NCI-H460 (cell line): ENCODE measurements at regions not wholly inside any gene's neighbourhood (a gene's known extent, or its start where the extent isn't known, plus 50 kb on each side); places are given as distances from the start of the nearest gene placed in this dataset.

ENCODE experiments used
- DNase-seq: peaks from one replicate; pipeline ENCODE4 v3.0.0-alpha.2; 2016; ENCODE audit warnings: low read depth; ENCODE audit errors: extremely low read depth

DNA sequence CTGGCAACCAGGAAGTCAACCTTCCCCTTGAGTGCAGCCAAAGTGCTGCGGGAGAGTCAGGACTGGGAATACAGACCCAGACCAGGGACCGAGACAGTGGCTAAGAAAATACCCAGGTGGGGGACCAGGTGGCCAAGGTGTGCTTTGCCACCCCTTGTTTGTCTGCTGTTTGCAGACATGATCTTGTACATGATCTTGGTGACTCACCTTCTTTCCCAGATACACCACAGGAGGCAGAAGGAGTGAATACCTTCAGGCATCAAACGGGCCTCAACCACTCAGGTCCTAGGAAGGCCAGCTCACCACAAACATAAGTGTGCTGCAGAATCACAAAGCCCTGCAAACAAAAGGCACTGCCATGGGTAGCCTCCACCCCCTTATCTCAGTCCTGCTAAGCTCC, 62.0 kb downstream of the CNGA2 start:
- no peak for DNase-seq

DNA sequence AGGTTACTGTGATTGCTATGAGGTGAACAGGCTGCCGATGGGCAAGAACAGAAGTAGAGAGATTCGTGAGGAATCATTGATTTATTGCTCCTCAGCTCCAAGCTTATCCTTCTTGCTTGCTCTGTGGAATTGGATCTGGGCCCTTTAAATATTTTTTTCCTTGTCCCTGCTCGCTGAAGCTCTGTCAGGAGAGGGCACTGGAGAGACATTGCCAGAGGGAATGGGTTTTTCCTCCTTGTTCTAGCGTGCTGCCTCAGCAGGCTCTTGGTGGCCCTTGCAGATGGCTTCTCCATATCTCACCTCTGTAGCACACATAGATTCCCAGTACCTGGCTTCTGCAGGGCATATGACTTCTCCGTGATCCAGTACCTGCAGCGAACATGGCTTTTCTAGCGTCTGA, 67.4 kb downstream of the CNGA2 start:
- DNase-seq: peak; percentile 1

DNA sequence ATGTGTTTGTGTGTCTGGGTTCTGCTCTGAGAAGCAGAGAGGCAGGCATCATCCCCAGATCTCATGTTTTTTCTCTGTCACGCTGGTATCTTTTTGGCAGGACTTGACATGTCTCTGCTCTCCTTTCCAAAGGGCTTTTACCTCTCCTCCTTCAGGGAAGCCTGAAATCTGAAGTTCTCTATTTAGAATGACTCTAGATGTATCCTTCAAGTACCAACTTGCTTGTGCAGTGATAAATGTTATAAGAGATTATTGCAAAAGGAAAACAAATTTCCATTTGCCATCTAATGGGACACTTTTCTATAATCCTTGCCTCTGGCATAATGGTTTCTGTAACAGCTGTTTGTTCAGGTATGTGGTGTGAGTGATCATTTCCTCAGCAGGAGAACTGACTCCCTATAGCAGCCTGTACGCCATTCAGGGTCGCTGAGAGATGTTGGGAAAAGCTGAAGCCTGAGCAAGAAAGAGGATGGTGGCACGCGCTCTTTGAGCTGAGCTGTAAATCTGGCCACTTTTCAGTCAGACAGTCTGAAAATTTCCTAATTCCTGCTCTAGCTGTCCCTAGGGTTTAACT, 72.5 kb downstream of the CNGA2 start:
- no peak for DNase-seq

DNA sequence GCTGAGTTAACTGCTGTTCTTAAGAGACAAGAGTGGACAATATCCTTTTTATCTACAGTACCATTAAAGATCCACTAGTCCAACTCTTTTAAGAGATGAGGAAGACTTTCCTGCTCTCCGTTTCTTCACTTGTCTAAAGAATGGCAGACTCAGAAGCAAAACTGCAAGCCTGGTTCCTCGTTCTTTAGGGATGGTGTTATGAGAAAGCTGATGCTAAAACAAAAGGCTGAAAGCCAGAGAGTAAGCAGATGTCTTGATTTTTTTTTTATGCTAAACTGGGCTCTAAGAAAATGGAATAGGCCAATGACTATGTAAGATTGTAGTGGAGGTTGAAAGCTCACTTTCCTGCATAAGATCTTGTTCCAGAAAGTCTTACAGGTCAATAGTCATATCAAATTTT, 78.1 kb downstream of the CNGA2 start:
- DNase-seq: no peak

DNA sequence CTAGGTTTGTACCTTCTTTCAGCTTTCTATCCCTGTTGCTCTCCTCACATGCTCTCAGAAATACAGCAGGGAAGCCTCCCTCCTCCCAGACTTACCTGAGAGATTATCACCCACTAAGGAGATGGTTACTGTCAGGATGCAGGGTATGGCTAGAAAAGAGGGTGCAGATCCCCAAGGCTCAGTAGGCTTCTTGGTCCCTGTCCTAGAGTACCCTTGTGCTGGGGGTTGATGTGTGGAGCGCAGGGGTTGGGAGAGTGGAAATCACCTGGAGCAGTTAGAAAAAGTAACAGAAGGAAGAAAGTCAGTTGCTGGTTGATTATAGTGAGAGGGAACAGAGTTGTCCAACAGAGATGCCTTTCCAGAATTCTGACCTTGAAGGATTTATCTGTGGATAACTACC, 80.2 kb downstream of the CNGA2 start:
- DNase-seq: no peak

DNA sequence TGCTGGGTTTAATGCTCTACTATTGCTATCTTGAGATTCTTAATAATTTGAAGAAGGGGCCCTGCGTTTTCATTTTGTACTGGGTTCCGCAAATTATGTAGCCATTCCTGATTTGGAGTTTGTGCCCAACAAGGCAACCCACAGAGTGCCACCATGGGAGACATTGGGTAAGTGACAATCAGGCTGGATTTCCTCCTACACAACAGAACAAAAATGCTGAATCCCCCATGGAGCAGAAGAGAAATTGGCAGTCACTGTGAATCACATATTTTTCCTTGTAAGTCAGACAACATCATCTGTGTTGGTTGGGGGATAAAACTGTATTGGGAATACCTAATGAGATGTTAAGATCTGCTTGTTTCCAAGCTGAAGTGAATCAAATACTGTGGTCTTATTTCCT, 80.9 kb downstream of the CNGA2 start:
- no peak for DNase-seq

DNA sequence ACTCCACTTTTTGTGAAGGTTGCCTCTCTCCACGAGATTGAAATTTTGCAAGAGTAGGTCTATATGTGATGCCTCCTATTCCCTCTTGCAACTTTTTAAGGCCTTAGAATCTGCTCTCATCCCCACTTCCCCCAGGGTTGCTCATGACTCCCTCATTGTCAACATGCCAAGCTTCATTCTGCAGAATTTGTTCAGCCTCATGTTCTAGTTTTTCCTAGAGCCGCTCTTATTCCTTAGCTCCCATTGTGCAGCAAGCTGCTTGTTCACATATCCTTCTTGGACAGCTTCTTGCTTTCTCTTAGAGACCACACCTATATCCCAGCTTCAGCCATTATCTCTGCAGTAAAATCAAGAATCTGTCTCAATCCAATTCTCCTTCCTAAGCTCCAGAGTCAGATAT, 82.4 kb downstream of the CNGA2 start:
- DNase-seq: no peak

DNA sequence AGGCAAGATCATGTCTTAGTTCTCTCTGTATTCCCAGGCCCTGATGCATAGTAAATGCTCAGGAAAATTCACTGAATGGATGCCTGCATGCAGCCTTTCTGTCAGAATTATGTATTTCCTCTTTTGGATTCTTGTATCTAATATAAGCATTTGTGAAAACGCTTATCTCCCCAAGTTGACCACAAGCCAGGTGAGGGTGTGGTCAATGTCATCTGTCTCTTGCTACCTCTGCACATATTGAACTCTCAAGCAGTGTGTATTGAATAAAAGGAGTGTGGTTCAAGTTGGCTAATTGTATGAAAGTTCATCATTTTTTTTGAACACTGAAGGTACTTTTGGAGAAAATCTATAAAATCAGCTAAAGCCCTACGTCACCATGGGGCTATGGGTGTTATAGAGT, 84.3 kb downstream of the CNGA2 start:
- no peak for DNase-seq

DNA sequence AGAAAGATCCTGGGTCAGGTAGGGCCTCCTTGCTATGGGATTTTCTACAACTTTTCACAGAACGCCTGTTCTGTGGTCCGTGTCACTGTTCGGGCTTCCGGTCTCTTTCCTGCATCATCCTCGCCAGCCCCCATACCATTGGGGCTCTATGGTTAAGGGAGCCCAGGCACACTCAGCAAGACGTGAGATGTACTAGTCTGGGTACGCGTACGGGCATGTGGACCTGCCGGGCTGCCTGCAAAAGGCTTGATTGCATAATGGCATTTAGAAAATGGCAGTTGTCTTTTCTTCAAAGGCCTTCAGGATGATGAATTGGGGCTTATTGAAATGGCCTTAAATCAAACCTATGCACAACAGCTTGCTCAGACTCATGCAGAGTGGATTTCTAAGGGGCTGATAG, 86.7 kb downstream of the CNGA2 start:
- no peak for DNase-seq

DNA sequence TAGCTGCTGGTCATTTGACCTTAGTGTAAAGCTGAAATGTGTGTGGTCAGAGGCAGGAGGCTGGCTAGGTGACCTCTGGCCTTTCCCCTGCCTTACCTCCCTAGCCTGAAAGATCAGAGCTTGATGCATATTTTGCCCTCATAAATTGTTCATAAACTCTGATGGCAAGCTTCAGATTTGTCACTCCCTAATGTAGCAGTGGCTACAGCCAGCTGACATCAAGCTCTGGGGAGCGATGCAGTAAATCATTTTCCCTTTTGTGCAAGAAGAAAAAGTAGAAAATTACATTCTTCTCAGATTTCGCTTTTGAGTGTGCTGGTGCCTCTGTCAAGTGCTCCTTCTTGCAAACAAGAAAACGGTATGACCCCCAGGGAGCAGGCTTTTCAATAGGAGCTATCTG, 87.7 kb upstream of the MAGEA4 start:
- DNase-seq: no peak

DNA sequence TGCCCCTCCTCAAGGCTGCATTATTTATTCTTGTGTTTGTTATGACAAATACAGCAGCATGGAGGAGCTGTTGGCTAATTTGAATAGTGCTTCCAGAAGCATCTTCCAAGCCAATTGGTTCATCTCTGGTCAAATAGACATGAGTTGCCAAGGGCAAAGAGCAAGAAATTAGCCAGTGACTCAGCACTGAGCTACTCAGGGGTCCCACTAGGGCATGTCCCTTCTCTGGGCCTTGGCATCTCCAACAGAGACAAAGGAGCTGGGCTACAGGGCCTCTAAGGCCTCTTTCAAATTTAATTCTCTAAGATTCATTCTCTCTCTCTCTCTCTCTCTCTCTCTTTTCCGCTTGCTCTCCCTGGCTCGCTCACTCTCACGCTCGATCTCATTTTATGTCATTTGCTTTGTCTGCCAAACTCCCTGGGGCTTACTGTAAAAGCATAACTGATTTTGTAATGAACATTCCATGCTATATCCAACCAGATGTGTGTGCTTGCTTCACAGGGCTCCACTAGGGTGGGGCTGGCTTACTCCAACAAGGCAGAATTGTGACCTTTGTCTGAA, 86.7 kb upstream of the MAGEA4 start:
- DNase-seq: peak; percentile 14

DNA sequence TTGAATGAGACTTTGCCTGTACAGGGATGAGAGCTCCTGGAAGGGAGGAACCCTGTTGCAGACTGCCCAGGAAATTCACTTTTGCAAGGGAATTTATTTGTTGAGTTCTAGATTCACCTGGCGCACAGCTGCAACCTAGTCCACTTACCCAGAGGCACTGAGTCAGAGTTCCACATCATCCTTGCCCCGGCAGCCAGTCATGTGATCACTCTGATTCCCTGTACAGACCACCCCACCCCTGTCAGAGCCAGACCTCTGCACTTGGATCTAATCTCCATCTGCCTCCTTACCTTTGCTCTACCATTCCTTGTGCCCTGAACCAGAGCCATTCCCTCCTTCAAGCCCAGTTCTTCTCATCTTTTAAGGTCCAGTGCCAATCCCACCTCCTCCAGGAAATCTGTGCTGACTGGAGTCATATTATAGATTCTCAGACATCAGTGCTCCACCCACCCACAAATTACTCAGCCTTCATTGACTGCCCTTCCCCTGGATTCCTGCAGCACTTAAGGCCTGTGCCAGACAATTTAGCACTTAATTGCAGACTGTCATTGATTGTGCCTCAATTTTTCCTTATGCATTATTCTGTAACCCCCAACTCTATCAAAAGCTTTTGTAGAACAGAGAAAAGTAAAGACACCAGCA, 84.1 kb upstream of the MAGEA4 start:
- DNase-seq: no peak

DNA sequence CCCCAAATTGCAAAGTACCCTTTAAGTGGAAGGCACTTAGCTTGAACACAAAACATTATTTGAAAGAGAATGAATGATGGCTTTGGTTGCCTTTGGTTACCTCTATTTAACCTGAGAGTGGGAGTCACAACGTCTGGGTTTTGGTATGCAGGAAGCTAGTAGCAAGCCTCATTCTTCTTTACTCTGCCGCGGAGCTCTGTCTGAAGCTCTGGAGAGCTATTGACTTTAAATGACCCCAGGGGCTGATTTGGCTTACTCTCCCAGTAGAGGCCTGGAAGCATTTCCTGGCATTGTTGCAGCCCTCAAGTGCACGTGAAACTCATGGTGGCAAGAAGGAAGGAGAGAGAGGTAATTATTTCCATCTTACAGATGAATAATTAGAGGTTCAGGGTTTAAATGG, 81.8 kb upstream of the MAGEA4 start:
- DNase-seq: no peak

DNA sequence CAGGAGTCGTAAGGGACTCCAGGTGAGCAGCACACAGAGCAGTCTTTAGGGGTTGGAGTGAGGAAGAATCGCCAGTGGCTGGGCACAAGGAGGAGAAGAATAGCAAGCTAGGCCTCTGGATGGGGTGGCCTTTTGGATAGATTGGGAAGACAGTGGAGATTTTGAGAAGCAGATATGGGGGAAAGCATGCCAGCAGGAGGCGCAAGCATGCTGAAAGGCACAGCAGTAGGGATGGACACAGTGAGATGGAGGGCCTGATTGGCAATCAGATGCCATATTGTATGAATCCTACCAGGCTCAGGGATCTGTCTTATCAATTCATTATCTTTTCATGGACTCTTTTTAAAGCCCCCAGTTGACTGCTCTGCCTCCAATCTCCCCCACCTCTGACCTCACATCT, 60.4 kb upstream of the MAGEA4 start:
- no peak for DNase-seq

DNA sequence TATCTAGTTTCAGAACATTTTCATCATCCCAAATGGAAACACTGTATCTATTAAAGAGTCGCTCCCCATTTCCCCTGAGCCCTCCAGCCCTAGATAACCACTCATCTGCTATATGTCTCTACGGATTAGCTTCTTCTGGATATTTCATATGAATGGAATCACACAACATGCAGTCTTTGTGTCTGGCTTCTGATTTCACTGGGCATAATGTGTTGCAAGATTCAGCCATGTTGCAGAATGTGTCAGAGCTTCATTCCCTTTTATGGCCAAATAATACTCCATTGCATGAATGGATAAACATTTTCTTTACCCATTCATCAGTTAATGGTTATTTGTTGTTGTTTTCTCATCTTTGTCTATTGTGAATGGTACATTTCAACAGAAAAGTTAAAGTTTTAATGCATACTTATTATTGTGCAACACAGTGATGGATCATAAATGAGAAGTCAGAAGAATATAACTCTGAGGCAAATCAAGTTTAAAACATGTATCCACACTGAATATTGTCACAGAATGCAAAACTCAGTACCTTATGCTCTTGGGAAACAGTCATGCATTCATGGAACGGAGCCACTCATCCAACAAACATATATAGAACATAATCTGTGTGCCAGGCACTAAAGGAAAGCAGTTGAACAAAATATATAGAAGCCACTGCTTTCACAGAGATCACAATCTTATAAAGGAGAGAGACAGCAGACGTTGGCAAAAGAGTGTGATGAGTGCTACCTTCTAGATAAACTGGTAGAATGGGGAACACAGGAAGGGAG, 57.8 kb upstream of the MAGEA4 start:
- no peak for DNase-seq

DNA sequence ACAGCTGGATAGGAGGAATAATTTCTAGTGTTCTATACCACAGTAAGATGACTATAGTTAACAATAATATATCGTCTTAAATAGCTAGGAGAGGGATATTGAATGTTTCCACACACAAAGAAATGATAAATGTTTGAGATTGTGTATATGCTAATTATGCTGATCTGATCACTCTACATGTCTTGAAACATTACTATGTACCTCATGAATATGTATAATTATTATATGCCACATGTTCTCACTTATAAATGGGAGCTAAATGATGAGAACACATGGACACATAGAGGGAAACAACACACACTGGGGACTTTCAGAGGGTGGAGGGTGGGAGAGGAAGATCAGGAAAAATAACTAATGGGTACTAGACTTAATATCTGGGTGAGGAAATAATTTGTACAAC, 53.2 kb upstream of the MAGEA4 start:
- no peak for DNase-seq

DNA sequence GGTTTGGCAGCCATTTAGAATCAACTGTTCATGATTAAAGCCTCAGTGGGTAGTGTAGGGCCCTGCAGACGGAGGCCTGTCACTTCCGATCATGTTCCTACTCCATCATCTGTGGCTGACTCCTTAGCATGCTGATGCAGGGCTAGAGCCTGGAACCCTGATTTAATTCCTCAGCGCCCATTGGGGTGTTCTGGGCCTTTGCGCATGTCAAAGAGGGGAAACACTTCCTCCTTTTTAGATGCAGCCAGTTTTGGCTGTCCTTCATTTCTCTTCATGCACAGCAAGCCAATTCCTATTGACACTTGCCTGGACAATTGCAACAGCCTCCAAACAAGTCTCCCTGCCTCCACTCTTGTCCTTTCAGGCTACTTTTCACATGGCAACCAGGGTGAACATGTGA, 51.9 kb upstream of the MAGEA4 start:
- no peak for DNase-seq
